Limb (tissue), 2 donors: ENCODE measurements at regions not wholly inside any gene's neighbourhood (a gene's known extent, or its start where the extent isn't known, plus 50 kb on each side); places are given as distances from the start of the nearest gene placed in this dataset.

ENCODE experiments used
- DNase-seq, 2 donors: peaks; one replicate each; pipeline ENCODE4 v3.0.0-alpha.2; 2016; ENCODE audit errors: extremely low spot score in 2 of 2

DNA sequence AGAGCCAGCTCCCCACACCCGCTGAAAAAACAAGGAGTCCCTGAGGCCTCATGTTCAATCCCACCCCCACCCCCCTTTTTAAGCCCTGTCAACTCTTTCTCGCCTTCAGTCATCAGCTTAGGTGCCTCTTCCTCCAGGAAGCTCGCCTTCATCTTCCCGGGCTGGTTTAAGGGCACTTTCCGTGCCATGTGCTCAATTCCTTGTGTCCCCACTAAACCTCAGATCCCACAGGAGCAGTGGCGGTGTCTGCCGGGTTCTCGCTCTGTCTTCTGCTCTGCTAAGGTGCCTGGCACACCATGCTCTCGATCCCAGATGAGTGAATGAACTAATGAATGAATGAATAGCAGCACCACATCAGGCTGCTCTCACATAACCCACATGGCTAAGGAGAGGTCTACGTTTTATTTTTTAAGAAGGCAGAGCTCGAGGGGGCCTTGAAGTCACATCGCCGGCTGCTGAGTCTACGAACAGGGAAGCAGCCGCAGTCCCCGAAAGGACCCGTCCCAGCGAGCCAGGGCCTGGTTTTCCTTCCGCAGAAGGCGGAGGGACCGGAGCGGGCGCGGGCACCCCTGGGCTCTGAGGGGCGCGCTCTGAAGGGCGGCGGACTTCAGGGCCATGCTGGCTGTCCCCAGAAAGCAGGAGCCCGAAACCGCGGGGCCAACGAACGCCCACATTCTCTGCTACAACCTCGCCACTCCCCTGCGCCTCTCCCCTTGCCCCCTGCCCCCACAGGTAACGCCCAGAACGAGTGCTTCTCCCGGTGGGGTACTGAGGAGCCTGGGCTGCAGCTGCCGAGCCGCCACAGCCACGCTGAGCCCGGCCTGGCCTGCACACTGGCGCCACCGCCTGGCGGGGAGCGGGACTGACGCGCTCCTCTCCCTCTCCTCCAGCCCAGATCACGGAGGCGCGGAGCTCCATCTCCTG, 73.4 kb upstream of the KCNMA1 start:
- peak; percentile 63 to 93 for DNase-seq

GRCh38 chr10:77710081-77710551, 72.5 kb upstream of the KCNMA1 start:
- DNase-seq: no peak

DNA sequence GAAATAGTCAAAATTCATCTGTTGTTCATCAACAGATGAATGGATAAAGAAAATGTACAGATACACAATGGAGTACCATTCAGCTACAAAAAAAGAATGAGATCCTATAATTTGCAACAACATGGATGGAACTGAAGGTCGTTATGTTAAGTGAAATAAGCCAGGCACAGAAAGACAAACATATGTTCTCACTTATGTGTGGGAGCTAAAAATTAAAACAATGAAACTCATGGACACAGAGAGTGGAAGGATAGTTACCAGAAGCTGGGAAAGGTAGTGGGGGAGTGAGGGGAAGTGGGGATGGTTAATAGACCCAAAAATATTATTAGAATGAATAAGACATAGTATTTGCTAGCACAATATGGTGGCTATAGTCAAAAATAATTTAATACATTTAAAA, 70.0 kb upstream of the KCNMA1 start:
- DNase-seq: no peak

DNA sequence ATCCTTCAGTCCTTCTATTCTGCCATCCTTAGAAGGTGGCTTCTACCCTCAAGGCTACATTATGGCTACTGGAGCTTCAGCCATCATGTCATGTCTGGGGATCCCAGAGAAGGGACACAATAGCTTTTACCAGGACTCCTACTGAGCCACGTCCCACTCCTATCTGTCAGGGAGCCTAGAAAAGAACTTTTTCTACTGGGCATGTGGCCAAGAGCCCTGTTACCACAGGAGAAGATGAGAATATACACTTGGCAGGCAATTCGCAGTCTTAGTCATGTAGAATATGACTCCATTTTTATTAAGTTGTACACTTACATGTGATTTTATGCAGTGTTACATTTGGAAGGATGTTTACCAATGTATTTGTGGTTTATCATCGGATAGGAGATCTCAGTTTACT, 64.6 kb upstream of the KCNMA1 start:
- no peak for DNase-seq

DNA sequence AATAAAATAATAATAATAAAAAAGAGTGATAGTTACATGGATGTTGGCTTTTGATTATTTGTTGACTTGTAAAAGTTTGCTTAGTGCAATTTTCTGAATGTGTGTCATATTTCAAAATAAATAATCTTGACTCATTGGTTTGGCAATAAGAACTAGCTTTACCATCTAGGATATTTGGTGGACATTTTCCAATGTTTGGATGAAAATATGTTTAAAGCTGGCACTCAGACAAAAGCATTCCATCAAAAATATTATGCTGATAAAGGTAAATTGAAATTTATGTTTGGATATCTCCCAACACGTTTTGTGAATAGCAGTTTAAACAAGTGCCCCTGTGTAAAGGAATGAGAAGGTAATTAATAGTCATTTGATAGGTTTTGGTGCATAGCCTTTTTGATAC, 62.5 kb upstream of the KCNMA1 start:
- no peak for DNase-seq

DNA sequence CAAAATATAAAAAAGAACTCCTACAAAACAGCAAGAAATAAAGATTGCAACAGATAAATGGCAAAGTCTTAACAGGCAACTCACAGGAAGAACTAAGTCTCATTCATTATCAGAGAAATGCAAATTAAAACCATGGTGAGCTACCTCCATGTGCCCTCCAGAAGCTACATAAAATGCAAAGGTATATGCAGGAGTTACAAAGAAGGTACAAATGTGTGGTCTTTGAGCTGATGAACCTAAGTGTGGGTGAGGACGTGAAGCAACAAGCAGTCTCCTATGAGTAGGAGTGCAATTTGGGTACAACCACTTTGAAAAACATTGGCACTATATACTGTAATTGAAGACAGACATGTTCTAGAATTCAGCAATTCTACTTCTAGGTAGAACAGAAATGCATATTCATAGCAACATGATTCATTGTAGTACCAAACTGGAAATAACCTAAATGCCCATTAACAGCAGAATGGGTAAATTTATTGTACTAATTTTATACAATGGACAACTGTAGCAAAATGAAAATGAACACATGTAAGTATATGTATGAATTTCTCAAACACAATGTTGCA, 61.6 kb upstream of the KCNMA1 start:
- no peak for DNase-seq

GRCh38 chr10:77698267-77698931, 60.8 kb upstream of the KCNMA1 start:
- DNase-seq: no peak

GRCh38 chr10:77696584-77696983, 59.0 kb upstream of the KCNMA1 start:
- DNase-seq: no peak

DNA sequence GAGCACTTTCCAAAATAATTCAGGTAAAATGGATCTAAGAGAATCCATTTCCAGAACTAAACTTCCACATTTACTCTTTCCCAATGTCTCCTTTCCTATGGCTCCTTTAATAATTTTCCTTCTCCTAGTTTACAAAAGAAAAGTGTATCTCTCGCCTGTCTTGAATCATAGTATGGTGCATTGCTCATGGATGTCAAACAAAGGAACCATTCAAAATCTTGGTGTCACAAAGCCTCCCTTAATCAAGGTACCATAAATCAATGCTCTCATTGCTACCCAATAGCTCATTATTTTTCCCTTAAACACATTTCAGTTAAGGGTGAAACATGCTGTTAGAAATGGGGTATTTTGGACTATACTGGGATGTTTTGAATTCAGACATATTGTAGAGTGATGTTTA, 57.6 kb upstream of the KCNMA1 start:
- DNase-seq: no peak

DNA sequence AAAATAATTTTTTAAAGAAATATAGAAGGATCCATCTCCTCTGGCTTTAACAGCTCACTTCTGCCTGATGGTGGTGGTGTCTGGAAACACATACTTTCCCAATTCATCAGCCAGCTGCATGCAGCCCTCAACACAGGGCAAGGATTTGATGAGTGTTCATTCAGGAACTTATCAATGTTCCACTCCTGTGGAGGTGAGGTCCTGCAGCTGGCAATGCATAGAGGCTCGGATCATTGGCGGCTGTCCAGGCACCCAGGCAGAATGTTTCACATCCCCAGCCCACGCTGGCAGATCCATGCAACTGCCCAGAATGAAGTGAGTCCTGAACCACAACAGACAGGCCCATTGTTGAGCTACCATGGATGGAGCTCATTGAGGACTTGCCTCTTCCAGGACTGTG, 55.2 kb upstream of the KCNMA1 start:
- no peak for DNase-seq

- DNase-seq: no peak
Observed at GRCh38 chr10:77689339-77689738, 51.7 kb upstream of the KCNMA1 start.

DNA sequence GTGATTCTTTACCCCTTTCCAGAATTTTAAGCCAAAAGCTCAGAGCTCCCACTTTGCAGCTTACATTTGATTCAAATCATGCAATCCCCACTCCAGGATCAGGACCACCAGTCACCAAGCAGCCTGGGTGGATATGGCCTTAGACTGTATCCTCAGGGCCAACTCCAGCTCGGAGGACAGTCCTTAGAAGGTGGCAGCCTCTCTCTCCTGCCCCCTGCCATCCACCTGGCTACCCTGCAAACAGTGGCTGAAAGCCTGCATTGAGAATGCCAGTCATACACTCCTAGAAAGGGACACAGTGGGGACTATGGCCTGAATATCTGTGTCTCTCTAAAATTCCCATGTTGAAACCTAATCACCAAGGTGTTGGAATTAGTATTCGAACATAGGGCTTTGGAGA, 50.0 kb upstream of the KCNMA1 start:
- no peak for DNase-seq
